ENCODE measurements at regions not wholly inside any gene's neighbourhood (a gene's known extent, or its start where the extent isn't known, plus 50 kb on each side); places are given as distances from the start of the nearest gene placed in this dataset.

- ChIA-PET RAD21 (ENCODE audit: unreplicated experiment) (interaction anchor here (1.0 kb wide), 1 partner anchor 9 kb away, joined by 3 read pairs; no protein-coding TSS in a partner anchor), CTCF (interaction anchor here (0.7 kb wide), 1 partner anchor 272 kb away, joined by 4 read pairs; no protein-coding TSS in a partner anchor), SMC1A (ENCODE audit: uncharacterized antibody, unreplicated experiment) (no interaction called here), POLR2A (no interaction called here)
- no peak overlapping the region for H2AFZ ChIP-seq (ENCODE audit: control insufficient read depth, low read depth, low read length)
- no peaks in the 10 kb centered on the region for H3K4me1 ChIP-seq (ENCODE audit: control insufficient read depth, insufficient read depth, low read length)
- ATAC-seq: no peak
- DNase-seq (ENCODE audit: low read depth, low spot score): no peak
- H3K79me2 ChIP-seq (ENCODE audit: control insufficient read depth, insufficient read depth, low read length): no peaks in the 10 kb centered on the region
- H3K4me3 ChIP-seq: no peak overlapping the region
- no peak for TF ChIP-seq PAX8 (IDR thresholded peaks at IDR 0.05)
- TF ChIP-seq TAF1 (IDR thresholded peaks at IDR 0.05; ENCODE audit: borderline replicate concordance, low read depth, low read length): no peak
- no peak for TF ChIP-seq LARP7 (IDR thresholded peaks at IDR 0.05)
- no peak for TF ChIP-seq TCF7 (IDR thresholded peaks at IDR 0.05; ENCODE audit: borderline replicate concordance)
- TF ChIP-seq ZNF207 (IDR thresholded peaks at IDR 0.05; ENCODE audit: borderline replicate concordance): no peak
- intact Hi-C loops (cut with micrococcal nuclease; ENCODE audit: unreplicated experiment): no loop called here
- in situ Hi-C loops (cut with MboI): no loop called here
- FAIRE-seq: no peak
- no peaks in the 10 kb centered on the region for H3K27me3 ChIP-seq (replicated peaks in 1 of 2; ENCODE audit: control insufficient read depth in 2 of 2, insufficient read depth in 2 of 2, low read length in 1 of 2)
- H3K27ac ChIP-seq (ENCODE audit: control insufficient read depth, insufficient read depth): no peak overlapping the region
- WGBS (ENCODE audit: insufficient coverage, insufficient replicate concordance, low lambda C conversion rate, missing lambda C conversion rate): 13% methylated on average over 7 of the region's 7 CpGs
- BruUV-seq (replicated peaks): no TSS peak
- H3K4me2 ChIP-seq (ENCODE audit: control insufficient read depth, insufficient read depth): no peak overlapping the region
- no peak overlapping the region for H3K9ac ChIP-seq (ENCODE audit: control insufficient read depth, insufficient read depth, low read length)
- no peaks in the 10 kb centered on the region for H3K36me3 ChIP-seq (ENCODE audit: control insufficient read depth in 2 of 2, insufficient read depth in 2 of 2, low read length in 1 of 2)
- H4K20me1 ChIP-seq (ENCODE audit: control insufficient read depth, insufficient read depth): no peaks in the 10 kb centered on the region
- no peaks in the 10 kb centered on the region for H3K9me3 ChIP-seq (replicated peaks; ENCODE audit: control insufficient read depth, insufficient read depth, low read length)
Measured at GRCh38 chr5:87732875-87733768, 320.4 kb upstream of the CCNH start.

DNA sequence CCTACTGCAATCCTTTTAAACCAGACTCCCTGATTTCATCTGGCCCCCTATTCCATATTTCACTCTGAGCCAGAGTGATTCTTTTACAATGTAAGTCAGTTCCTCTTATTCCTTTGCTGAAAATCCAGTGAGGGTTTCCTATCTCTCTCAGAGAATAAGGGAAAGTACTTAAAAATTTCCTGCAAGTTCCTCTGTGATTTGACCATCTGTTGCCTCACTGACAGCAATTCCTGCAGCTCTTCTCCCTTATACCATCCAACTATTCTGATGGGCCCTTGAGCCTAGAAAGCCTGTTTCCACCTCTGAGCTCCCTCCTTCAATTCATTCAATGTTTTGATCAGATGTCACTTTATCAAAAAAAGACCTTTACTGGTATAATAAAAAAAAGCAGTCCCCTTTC, 317.1 kb upstream of the CCNH start:
- H3K9ac ChIP-seq (ENCODE audit: control insufficient read depth, insufficient read depth, low read length): no peak overlapping the region
- in situ Hi-C loops (cut with MboI): no loop called here
- TF ChIP-seq EZH2 (IDR thresholded peaks at IDR 0.05; ENCODE audit: borderline replicate concordance, control insufficient read depth, low read depth, low read length) (no peak), ESRRA (IDR thresholded peaks at IDR 0.05; ENCODE audit: low read length) (no peak), ZNF207 (IDR thresholded peaks at IDR 0.05; ENCODE audit: borderline replicate concordance) (no peak), SMAD5 (IDR thresholded peaks at IDR 0.05; ENCODE audit: low read depth) (no peak), NFIC (IDR thresholded peaks at IDR 0.05; ENCODE audit: low read depth, low read length) (no peak), TBL1XR1 (IDR thresholded peaks at IDR 0.05; ENCODE audit: low read depth, low read length) (no peak), ELK1 (IDR thresholded peaks at IDR 0.05; ENCODE audit: low read depth, low read length) (no peak)
- TF ChIP-seq, protein P1, sequence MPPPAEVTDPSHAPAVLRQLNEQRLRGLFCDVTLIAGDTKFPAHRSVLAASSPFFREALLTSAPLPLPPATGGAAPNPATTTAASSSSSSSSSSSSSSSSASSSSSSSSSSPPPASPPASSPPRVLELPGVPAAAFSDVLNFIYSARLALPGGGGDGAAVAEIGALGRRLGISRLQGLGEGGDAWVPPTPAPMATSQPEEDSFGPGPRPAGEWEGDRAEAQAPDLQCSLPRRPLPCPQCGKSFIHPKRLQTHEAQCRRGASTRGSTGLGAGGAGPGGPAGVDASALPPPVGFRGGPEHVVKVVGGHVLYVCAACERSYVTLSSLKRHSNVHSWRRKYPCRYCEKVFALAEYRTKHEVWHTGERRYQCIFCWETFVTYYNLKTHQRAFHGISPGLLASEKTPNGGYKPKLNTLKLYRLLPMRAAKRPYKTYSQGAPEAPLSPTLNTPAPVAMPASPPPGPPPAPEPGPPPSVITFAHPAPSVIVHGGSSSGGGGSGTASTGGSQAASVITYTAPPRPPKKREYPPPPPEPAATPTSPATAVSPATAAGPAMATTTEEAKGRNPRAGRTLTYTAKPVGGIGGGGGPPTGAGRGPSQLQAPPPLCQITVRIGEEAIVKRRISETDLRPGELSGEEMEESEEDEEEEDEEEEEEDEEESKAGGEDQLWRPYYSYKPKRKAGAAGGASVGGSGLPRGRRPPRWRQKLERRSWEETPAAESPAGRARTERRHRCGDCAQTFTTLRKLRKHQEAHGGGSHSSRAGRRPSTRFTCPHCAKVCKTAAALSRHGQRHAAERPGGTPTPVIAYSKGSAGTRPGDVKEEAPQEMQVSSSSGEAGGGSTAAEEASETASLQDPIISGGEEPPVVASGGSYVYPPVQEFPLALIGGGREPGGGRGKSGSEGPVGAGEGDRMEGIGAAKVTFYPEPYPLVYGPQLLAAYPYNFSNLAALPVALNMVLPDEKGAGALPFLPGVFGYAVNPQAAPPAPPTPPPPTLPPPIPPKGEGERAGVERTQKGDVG (CRISPR knock-in tag; IDR thresholded peaks at IDR 0.05): no peak

More for the DNA sequence above, 317.1 kb upstream of the CCNH start:
- Histone ChIP-seq H3K27me3 (replicated peaks in 1 of 2; ENCODE audit: control insufficient read depth in 2 of 2, insufficient read depth in 2 of 2, low read length in 1 of 2) (no peaks in the 10 kb centered on the region), H3K4me3 (no peak overlapping the region), H4K20me1 (ENCODE audit: control insufficient read depth, insufficient read depth) (no peaks in the 10 kb centered on the region), H3K79me2 (ENCODE audit: control insufficient read depth, insufficient read depth, low read length) (no peaks in the 10 kb centered on the region), H3K36me3 (ENCODE audit: control insufficient read depth in 2 of 2, insufficient read depth in 2 of 2, low read length in 1 of 2) (no peaks in the 10 kb centered on the region), H3K4me1 (ENCODE audit: control insufficient read depth, insufficient read depth, low read length) (no peaks in the 10 kb centered on the region), H2AFZ (ENCODE audit: control insufficient read depth, low read depth, low read length) (no peak overlapping the region), H3K27ac (ENCODE audit: control insufficient read depth, insufficient read depth) (no peak overlapping the region), H3K9me3 (replicated peaks; ENCODE audit: control insufficient read depth, insufficient read depth, low read length) (no peaks in the 10 kb centered on the region), H3K4me2 (ENCODE audit: control insufficient read depth, insufficient read depth) (no peak overlapping the region)
- intact Hi-C loops (cut with micrococcal nuclease; ENCODE audit: unreplicated experiment): no loop called here
- CTCF ChIA-PET: no interaction called here
- no peak for ATAC-seq
- RAD21 ChIA-PET (ENCODE audit: unreplicated experiment): no interaction called here
- BruUV-seq (replicated peaks): no TSS peak
- SMC1A ChIA-PET (ENCODE audit: uncharacterized antibody, unreplicated experiment): interaction anchor here (1.5 kb wide), 1 partner anchor 9 kb away, joined by 3 read pairs; no protein-coding TSS in a partner anchor
- POLR2A ChIA-PET: no interaction called here
- DNase-seq (ENCODE audit: low read depth, low spot score): no peak
- FAIRE-seq: no peak

Data from GM12878 (cell line).